Vagina (tissue), 2 donors: ENCODE measurements at regions not wholly inside any gene's neighbourhood (a gene's known extent, or its start where the extent isn't known, plus 50 kb on each side); places are given as distances from the start of the nearest gene placed in this dataset.

Experiments
- DNase-seq, 2 donors: peaks; one replicate each; pipeline ENCODE4 v3.0.0-alpha.2; 2017; ENCODE audit errors: extremely low spot score in 2 of 2
- H3K27ac ChIP-seq: fragments of 200-600 bp; sonication (generic); one replicate; pipeline ENCODE4 v1.5.1; 2019
- H3K27me3 ChIP-seq: fragments of 200-600 bp; sonication (generic); one replicate; pipeline ENCODE4 v1.5.1; 2019
- H3K36me3 ChIP-seq, 2 donors: fragments of 200-600 bp; sonication (generic); one replicate each; pipeline ENCODE4 v1.5.1; 2017 to 2019
- H3K4me1 ChIP-seq: fragments of 200-600 bp; sonication (generic); one replicate; pipeline ENCODE4 v1.5.1; 2019
- H3K4me3 ChIP-seq, 2 donors: fragments of 200-600 bp; sonication (generic); 1 replicate in 1 of 2; 2 replicates in 1 of 2; pipeline ENCODE4 v1.5.1; 2016 to 2019
- H3K9me3 ChIP-seq: fragments of 200-600 bp; sonication (generic); one replicate; pipeline ENCODE4 v1.5.1; 2019
- CTCF ChIP-seq, 3 experiments: fragments of 450-650 bp in 2 of 3; fragments of 200-600 bp in 1 of 3; sonication (generic) in 1 of 3; IDR thresholded peaks; one replicate each; pipeline ENCODE4 v1.5.1; 2017 to 2019; ENCODE audit warnings: antibody characterized with exemption in 3 of 3, mild to moderate bottlenecking in 2 of 3, moderate library complexity in 2 of 3
- POLR2A ChIP-seq, 2 donors: fragments of 450-650 bp; IDR thresholded peaks; one replicate each; pipeline ENCODE4 v1.6.1; 2017; ENCODE audit warnings: antibody characterized with exemption in 2 of 2, mild to moderate bottlenecking in 2 of 2, moderate library complexity in 2 of 2
- POLR2AphosphoS5 ChIP-seq, 2 donors: sonication (generic); formaldehyde crosslinking; IDR thresholded peaks; one replicate each; pipeline ENCODE4 v1.9.0; 2017; ENCODE audit warnings: antibody characterized with exemption in 2 of 2, mild to moderate bottlenecking in 2 of 2, low read depth in 1 of 2; ENCODE audit not compliant: insufficient read depth in 1 of 2
- intact Hi-C: fragments of 100-400 bp; cut with DNase I; formaldehyde crosslinking; loops from one replicate; pipeline ENCODE4 v1.15.1; 2023

DNA sequence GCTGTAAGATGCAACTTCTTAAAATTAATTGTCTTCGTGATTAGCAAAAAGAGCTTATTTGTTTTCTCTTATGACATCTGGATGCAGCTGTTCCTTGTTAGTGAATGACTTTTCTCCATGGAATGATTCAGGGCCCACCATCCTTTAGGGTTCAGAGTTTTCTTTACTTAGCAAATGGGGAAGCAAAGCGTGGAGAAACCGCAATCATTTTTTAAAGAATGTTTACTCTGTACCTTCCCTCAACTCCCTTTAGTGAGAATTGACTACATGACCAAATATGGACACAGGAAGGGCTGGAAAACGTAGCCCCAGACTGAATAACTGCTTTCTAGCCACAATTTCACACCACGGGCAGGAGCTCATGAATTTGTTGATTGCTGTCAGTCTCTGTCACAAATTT lies 130.1 kb downstream of the EDEM1 start:
- Histone ChIP-seq H3K9me3 (no peaks in the 10 kb centered on the region), H3K4me1 (no peaks in the 10 kb centered on the region), H3K27ac (no peak overlapping the region), H3K27me3 (no peaks in the 10 kb centered on the region), H3K36me3 (no peaks in the 10 kb centered on the region), H3K4me3 (no peak overlapping the region)
- DNase-seq, result no peak
- no peak for TF ChIP-seq POLR2AphosphoS5 (IDR thresholded peaks at IDR 0.05; ENCODE audit: insufficient read depth in 1 of 2, low read depth in 1 of 2)
- TF ChIP-seq POLR2A (IDR thresholded peaks at IDR 0.05), result no peak
- TF ChIP-seq CTCF (IDR thresholded peaks at IDR 0.05), result no peak
- intact Hi-C loops, result no loop called here

- Histone ChIP-seq H3K4me3 (no peak overlapping the region), H3K36me3 (no peaks in the 10 kb centered on the region), H3K4me1 (no peaks in the 10 kb centered on the region), H3K9me3 (no peaks in the 10 kb centered on the region), H3K27ac (no peak overlapping the region), H3K27me3 (no peaks in the 10 kb centered on the region)
- DNase-seq, result no peak
- intact Hi-C loops, result no loop called here
- TF ChIP-seq POLR2A (IDR thresholded peaks at IDR 0.05) (no peak), POLR2AphosphoS5 (IDR thresholded peaks at IDR 0.05; ENCODE audit: insufficient read depth in 1 of 2, low read depth in 1 of 2) (no peak), CTCF (IDR thresholded peaks at IDR 0.05) (no peak)
These were observed 131.9 kb downstream of the EDEM1 start for GRCh38 chr3:5319454-5319853.

GRCh38 chr3:5321666-5322340 lies 134.3 kb downstream of the EDEM1 start:
- TF ChIP-seq CTCF (IDR thresholded peaks at IDR 0.05) (no peak), POLR2A (IDR thresholded peaks at IDR 0.05) (no peak), POLR2AphosphoS5 (IDR thresholded peaks at IDR 0.05; ENCODE audit: insufficient read depth in 1 of 2, low read depth in 1 of 2) (no peak)
- Histone ChIP-seq H3K9me3 (no peaks in the 10 kb centered on the region), H3K4me1 (no peaks in the 10 kb centered on the region), H3K36me3 (no peaks in the 10 kb centered on the region), H3K27me3 (no peaks in the 10 kb centered on the region), H3K27ac (no peak overlapping the region), H3K4me3 (no peak overlapping the region)
- no peak for DNase-seq
- intact Hi-C loops, result no loop called here

GRCh38 chr3:5324780-5325179 lies 137.3 kb downstream of the EDEM1 start:
- no peak overlapping the region for H3K4me3 ChIP-seq
- no peak for DNase-seq
- intact Hi-C loops, result no loop called here
- H3K36me3 ChIP-seq, result no peaks in the 10 kb centered on the region
- H3K27ac ChIP-seq, result no peak overlapping the region
- TF ChIP-seq POLR2AphosphoS5 (IDR thresholded peaks at IDR 0.05; ENCODE audit: insufficient read depth in 1 of 2, low read depth in 1 of 2) (no peak), POLR2A (IDR thresholded peaks at IDR 0.05) (no peak), CTCF (IDR thresholded peaks at IDR 0.05) (no peak)
- no peaks in the 10 kb centered on the region for H3K4me1 ChIP-seq
- no peaks in the 10 kb centered on the region for H3K9me3 ChIP-seq
- no peaks in the 10 kb centered on the region for H3K27me3 ChIP-seq

- Histone ChIP-seq H3K27ac (no peak overlapping the region), H3K9me3 (no peaks in the 10 kb centered on the region), H3K27me3 (no peaks in the 10 kb centered on the region), H3K36me3 (no peaks in the 10 kb centered on the region), H3K4me1 (no peaks in the 10 kb centered on the region), H3K4me3 (no peak overlapping the region)
- intact Hi-C loops, result no loop called here
- TF ChIP-seq CTCF (IDR thresholded peaks at IDR 0.05) (no peak), POLR2AphosphoS5 (IDR thresholded peaks at IDR 0.05; ENCODE audit: insufficient read depth in 1 of 2, low read depth in 1 of 2) (no peak), POLR2A (IDR thresholded peaks at IDR 0.05) (no peak)
- no peak for DNase-seq
These were observed 142.8 kb downstream of the EDEM1 start for GRCh38 chr3:5330152-5330810.
